ENCODE measurements at regions not wholly inside any gene's neighbourhood (a gene's known extent, or its start where the extent isn't known, plus 50 kb on each side); places are given as distances from the start of the nearest gene placed in this dataset.

DNA sequence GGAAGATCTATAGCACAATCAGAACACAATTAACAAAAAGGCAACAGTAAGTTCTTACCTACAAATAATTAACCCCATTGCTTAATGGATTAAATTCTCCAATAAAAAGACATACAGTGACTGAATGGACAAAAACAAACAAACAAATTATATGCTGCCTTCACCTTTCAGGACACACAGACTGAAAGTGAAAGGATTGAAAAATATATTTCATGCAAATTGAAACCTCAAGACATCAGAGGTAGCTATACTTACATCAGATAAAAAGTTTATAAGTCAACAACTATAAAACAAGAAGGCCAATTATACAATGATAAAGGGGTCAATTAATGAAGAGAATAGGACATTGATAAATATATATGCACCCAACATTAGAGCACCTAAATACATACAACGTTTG is 741.2 kb upstream of the FAM98A start:
- TF ChIP-seq, protein P1, sequence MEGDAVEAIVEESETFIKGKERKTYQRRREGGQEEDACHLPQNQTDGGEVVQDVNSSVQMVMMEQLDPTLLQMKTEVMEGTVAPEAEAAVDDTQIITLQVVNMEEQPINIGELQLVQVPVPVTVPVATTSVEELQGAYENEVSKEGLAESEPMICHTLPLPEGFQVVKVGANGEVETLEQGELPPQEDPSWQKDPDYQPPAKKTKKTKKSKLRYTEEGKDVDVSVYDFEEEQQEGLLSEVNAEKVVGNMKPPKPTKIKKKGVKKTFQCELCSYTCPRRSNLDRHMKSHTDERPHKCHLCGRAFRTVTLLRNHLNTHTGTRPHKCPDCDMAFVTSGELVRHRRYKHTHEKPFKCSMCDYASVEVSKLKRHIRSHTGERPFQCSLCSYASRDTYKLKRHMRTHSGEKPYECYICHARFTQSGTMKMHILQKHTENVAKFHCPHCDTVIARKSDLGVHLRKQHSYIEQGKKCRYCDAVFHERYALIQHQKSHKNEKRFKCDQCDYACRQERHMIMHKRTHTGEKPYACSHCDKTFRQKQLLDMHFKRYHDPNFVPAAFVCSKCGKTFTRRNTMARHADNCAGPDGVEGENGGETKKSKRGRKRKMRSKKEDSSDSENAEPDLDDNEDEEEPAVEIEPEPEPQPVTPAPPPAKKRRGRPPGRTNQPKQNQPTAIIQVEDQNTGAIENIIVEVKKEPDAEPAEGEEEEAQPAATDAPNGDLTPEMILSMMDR (IDR thresholded peaks at IDR 0.05) = no peak
- no peak for TF ChIP-seq POLR2A (IDR thresholded peaks at IDR 0.05)

Measured in tibial nerve (tissue), 3 donors.